ENCODE measurements at regions not wholly inside any gene's neighbourhood (a gene's known extent, or its start where the extent isn't known, plus 50 kb on each side); places are given as distances from the start of the nearest gene placed in this dataset.

- DNase-seq (ENCODE audit: low read depth in 2 of 2) = peak; percentile 88 to 90
- H3K4me3 ChIP-seq (replicated peaks in 1 of 2; ENCODE audit: low read depth in 2 of 2, low read length in 2 of 2) = no peak overlapping the region
- TF ChIP-seq CTCF (IDR thresholded peaks at IDR 0.05; ENCODE audit: low read depth, low read length) = peak; percentile 85
Measured at GRCh38 chr9:35553670-35554543, 51.2 kb upstream of the TESK1 start.

- DNase-seq (ENCODE audit: low read depth in 2 of 2) = no peak
- TF ChIP-seq CTCF (IDR thresholded peaks at IDR 0.05; ENCODE audit: low read depth, low read length) = no peak
- no peak overlapping the region for H3K4me3 ChIP-seq (replicated peaks in 1 of 2; ENCODE audit: low read depth in 2 of 2, low read length in 2 of 2)
Measured at GRCh38 chr9:35555246-35555701, 49.8 kb upstream of the TESK1 start.

Measured in cardiac fibroblast (primary cell).